ENCODE measurements at regions not wholly inside any gene's neighbourhood (a gene's known extent, or its start where the extent isn't known, plus 50 kb on each side); places are given as distances from the start of the nearest gene placed in this dataset.

DNA sequence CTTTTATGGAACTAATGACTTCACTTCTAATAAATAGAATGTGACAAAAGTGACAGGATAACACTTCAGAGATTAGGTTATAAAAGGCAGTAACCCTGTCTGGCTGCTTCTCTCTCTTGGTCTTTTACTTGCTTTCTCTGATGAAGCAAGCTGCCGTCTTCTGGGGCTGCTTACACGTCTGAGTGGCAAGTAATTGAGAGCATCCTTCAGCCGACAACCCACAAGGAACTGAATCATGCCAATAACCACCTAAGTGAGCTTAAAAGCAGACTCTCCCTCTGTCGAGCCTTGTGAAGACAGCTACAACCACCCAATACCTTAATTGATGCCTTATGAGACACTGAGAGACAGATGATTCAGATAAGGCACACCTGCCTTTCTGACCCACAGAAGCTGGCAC, 1091.2 kb downstream of the SLITRK1 start:
- DNase-seq (ENCODE audit: low read depth): no peak
- TF ChIP-seq MYC (IDR thresholded peaks at IDR 0.05; ENCODE audit: low read depth, low read length) (no peak), POLR2A (IDR thresholded peaks at IDR 0.05; ENCODE audit: extremely low read depth, insufficient read length) (no peak), MAX (IDR thresholded peaks at IDR 0.05; ENCODE audit: low read depth, low read length) (no peak), CTCF (IDR thresholded peaks at IDR 0.05; ENCODE audit: low read depth, low read length) (no peak)
- H3K4me3 ChIP-seq (ENCODE audit: low read depth, low read length): no peak overlapping the region

DNA sequence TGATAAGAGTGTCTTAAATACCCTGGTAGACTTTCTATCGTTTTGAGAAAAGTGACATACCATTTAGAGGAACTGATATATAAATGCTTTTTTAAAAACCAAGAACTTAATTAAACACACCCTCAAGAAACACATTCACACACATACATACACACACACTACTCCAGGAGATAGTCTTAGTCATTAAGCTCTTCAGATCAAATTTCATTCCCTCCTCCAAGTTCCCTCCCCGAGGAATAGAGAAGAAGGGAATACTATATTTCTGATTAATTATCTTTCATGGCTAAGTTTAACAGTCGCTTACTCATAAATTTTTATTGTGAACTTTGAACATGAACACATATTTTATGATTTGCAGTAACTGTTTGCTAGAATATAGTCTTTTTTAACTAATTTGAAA, 1109.5 kb downstream of the SLITRK1 start:
- no peak for DNase-seq (ENCODE audit: low read depth)
- no peak overlapping the region for H3K4me3 ChIP-seq (ENCODE audit: low read depth, low read length)
- TF ChIP-seq MAX (IDR thresholded peaks at IDR 0.05; ENCODE audit: low read depth, low read length) (no peak), POLR2A (IDR thresholded peaks at IDR 0.05; ENCODE audit: extremely low read depth, insufficient read length) (no peak), MYC (IDR thresholded peaks at IDR 0.05; ENCODE audit: low read depth, low read length) (no peak), CTCF (IDR thresholded peaks at IDR 0.05; ENCODE audit: low read depth, low read length) (no peak)

DNA sequence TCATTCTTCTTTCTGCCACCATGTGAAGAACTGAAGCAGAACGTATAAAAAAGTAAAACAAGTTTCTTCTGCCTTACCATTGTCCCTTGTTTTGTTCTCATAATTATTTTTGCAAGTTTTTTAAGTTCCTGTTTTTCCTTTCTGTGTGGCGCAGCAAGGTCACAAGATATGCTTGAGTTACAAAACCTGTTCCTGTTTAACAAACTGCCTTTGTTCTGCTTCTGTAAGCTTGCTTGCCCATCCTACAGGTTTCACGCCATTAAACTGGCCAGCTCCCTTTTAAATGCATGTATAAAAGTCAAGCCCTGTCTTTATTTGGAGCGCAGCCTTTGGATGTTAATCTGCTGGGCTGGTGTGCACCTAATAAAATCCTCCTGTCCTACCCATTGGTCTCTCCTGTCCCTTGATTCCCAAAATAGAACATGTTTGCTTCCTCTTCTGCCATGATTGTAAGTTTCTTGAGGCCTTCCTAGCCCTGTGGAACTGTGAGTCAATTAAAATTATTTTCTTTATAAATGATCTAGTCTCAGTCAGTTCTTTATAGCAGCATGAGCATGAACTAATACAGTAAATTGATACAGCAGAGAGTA, 1115.4 kb downstream of the SLITRK1 start:
- H3K4me3 ChIP-seq (ENCODE audit: low read depth, low read length): no peak overlapping the region
- DNase-seq (ENCODE audit: low read depth): peak; percentile 58
- TF ChIP-seq CTCF (IDR thresholded peaks at IDR 0.05; ENCODE audit: low read depth, low read length) (no peak), MAX (IDR thresholded peaks at IDR 0.05; ENCODE audit: low read depth, low read length) (no peak), POLR2A (IDR thresholded peaks at IDR 0.05; ENCODE audit: extremely low read depth, insufficient read length) (no peak), MYC (IDR thresholded peaks at IDR 0.05; ENCODE audit: low read depth, low read length) (no peak)

- peak; percentile 40 for DNase-seq (ENCODE audit: low read depth)
- TF ChIP-seq POLR2A (IDR thresholded peaks at IDR 0.05; ENCODE audit: extremely low read depth, insufficient read length) (no peak), CTCF (IDR thresholded peaks at IDR 0.05; ENCODE audit: low read depth, low read length) (peak; percentile 56)
- no peak overlapping the region for H3K4me3 ChIP-seq (ENCODE audit: low read depth, low read length)
Measured at GRCh38 chr13:82758044-82758443, 1124.2 kb downstream of the SLITRK1 start.

- TF ChIP-seq MAX (IDR thresholded peaks at IDR 0.05; ENCODE audit: low read depth, low read length): no peak
- TF ChIP-seq CTCF (IDR thresholded peaks at IDR 0.05; ENCODE audit: low read depth, low read length): no peak
- TF ChIP-seq MYC (IDR thresholded peaks at IDR 0.05; ENCODE audit: low read depth, low read length): no peak
- no peak for TF ChIP-seq POLR2A (IDR thresholded peaks at IDR 0.05; ENCODE audit: extremely low read depth, insufficient read length)
- no peak overlapping the region for H3K4me3 ChIP-seq (ENCODE audit: low read depth, low read length)
- DNase-seq (ENCODE audit: low read depth): no peak
Measured at GRCh38 chr13:82751206-82751605, 1131.1 kb downstream of the SLITRK1 start.

DNA sequence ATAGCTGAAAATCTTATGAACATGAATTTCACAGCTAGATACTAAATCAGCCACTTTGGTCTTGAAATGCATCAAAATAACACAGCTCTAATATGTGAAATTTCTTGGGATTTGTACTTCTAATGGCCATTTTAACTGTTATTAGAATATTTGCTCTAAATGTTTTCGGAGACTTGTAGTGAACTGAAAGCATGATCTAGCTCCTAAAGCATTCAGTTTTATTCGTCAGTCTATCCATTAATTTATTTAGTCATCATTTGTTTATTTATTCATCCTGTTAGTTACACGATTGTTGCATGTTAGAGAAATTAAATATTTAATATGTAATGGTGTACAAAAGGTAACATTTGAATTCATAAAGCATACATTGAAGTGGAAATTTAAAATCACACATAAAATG, 1132.7 kb downstream of the SLITRK1 start:
- DNase-seq (ENCODE audit: low read depth): no peak
- TF ChIP-seq MAX (IDR thresholded peaks at IDR 0.05; ENCODE audit: low read depth, low read length) (no peak), MYC (IDR thresholded peaks at IDR 0.05; ENCODE audit: low read depth, low read length) (no peak), CTCF (IDR thresholded peaks at IDR 0.05; ENCODE audit: low read depth, low read length) (no peak), POLR2A (IDR thresholded peaks at IDR 0.05; ENCODE audit: extremely low read depth, insufficient read length) (no peak)
- H3K4me3 ChIP-seq (ENCODE audit: low read depth, low read length): no peak overlapping the region
